Right hindlimb (tissue), 1 donor: ENCODE measurements at regions not wholly inside any gene's neighbourhood (a gene's known extent, or its start where the extent isn't known, plus 50 kb on each side); places are given as distances from the start of the nearest gene placed in this dataset.

Experiments used
- DNase-seq: peaks from one replicate; pipeline ENCODE4 v3.0.0-alpha.2; 2018

- no peak for DNase-seq
Observed at GRCh38 chr5:104213216-104213615, 650.6 kb upstream of the NUDT12 start.

GRCh38 chr5:104199771-104200170 is 637.2 kb upstream of the NUDT12 start:
- DNase-seq, result no peak

GRCh38 chr5:104198156-104198555 is 635.6 kb upstream of the NUDT12 start:
- DNase-seq, result no peak

GRCh38 chr5:104189909-104190308 is 627.3 kb upstream of the NUDT12 start:
- no peak for DNase-seq

- no peak for DNase-seq
Observed at GRCh38 chr5:104189031-104189430, 626.4 kb upstream of the NUDT12 start.

- no peak for DNase-seq
Observed at GRCh38 chr5:104187656-104188055, 625.1 kb upstream of the NUDT12 start.

- DNase-seq, result no peak
Observed at GRCh38 chr5:104186510-104186909, 623.9 kb upstream of the NUDT12 start.

GRCh38 chr5:104186100-104186499 is 623.5 kb upstream of the NUDT12 start:
- DNase-seq, result no peak

GRCh38 chr5:104184264-104184663 is 621.7 kb upstream of the NUDT12 start:
- no peak for DNase-seq

- no peak for DNase-seq
Observed at GRCh38 chr5:104178829-104179456, 616.4 kb upstream of the NUDT12 start.

GRCh38 chr5:104178066-104178465 is 615.5 kb upstream of the NUDT12 start:
- no peak for DNase-seq

- no peak for DNase-seq
Observed at GRCh38 chr5:104177651-104178050, 615.1 kb upstream of the NUDT12 start.

- no peak for DNase-seq
Observed at GRCh38 chr5:104172976-104173375, 610.4 kb upstream of the NUDT12 start.

- no peak for DNase-seq
Observed at GRCh38 chr5:104171958-104172690, 609.5 kb upstream of the NUDT12 start.

- no peak for DNase-seq
Observed at GRCh38 chr5:104170926-104171325, 608.3 kb upstream of the NUDT12 start.

- DNase-seq, result no peak
Observed at GRCh38 chr5:104146652-104147051, 584.1 kb upstream of the NUDT12 start.

- no peak for DNase-seq
Observed at GRCh38 chr5:104139840-104140239, 577.3 kb upstream of the NUDT12 start.

- no peak for DNase-seq
Observed at GRCh38 chr5:104130320-104130719, 567.7 kb upstream of the NUDT12 start.

- DNase-seq, result no peak
Observed at GRCh38 chr5:104128348-104128747, 565.8 kb upstream of the NUDT12 start.

- no peak for DNase-seq
Observed at GRCh38 chr5:104126980-104127379, 564.4 kb upstream of the NUDT12 start.

- DNase-seq, result no peak
Observed at GRCh38 chr5:104119529-104119928, 556.9 kb upstream of the NUDT12 start.

GRCh38 chr5:104111632-104112031 is 549.0 kb upstream of the NUDT12 start:
- DNase-seq, result no peak

- no peak for DNase-seq
Observed at GRCh38 chr5:104096451-104096850, 533.9 kb upstream of the NUDT12 start.

- DNase-seq, result no peak
Observed at GRCh38 chr5:104095527-104095926, 532.9 kb upstream of the NUDT12 start.
